Activated naive CD4-positive, alpha-beta T cell treated with anti-CD3 and anti-CD28 coated beads for 36 hours (primary cell): ENCODE measurements at regions not wholly inside any gene's neighbourhood (a gene's known extent, or its start where the extent isn't known, plus 50 kb on each side); places are given as distances from the start of the nearest gene placed in this dataset.

Experiments
- CTCF ChIA-PET: fragments of 350-600 bp; sonication (Branson Sonifier 250); formaldehyde crosslinking; loops from one replicate; lab custom pipeline; 2021; ENCODE audit warnings: antibody characterized with exemption; lab: Charles Lee
- DNase-seq: peaks from one replicate; pipeline ENCODE4 v3.0.0-alpha.2; 2020
- H3K27ac Mint-ChIP-seq: one replicate; pipeline ENCODE4 v1.8.0; 2021; ENCODE audit warnings: mild to moderate bottlenecking, mixed read lengths
- H3K27me3 Mint-ChIP-seq: one replicate; pipeline ENCODE4 v1.8.0; 2021; ENCODE audit warnings: low read depth, mixed read lengths
- H3K36me3 Mint-ChIP-seq: one replicate; pipeline ENCODE4 v1.8.0; 2021; ENCODE audit warnings: low read depth, mixed read lengths
- H3K4me1 Mint-ChIP-seq: one replicate; pipeline ENCODE4 v1.8.0; 2021; ENCODE audit warnings: low read depth, mixed read lengths
- H3K4me3 Mint-ChIP-seq: one replicate; pipeline ENCODE4 v1.8.0; 2021; ENCODE audit warnings: mild to moderate bottlenecking, moderate library complexity, mixed read lengths
- H3K9me3 Mint-ChIP-seq: one replicate; pipeline ENCODE4 v1.8.0; 2021; ENCODE audit warnings: mixed read lengths
- intact Hi-C: fragments of 100-400 bp; cut with micrococcal nuclease; formaldehyde crosslinking; loops from one replicate; pipeline ENCODE4 v1.15.1; 2023

- no peak overlapping the region for H3K27ac Mint-ChIP-seq
- no peak for DNase-seq
- H3K36me3 Mint-ChIP-seq = no peaks in the 10 kb centered on the region
- no peaks in the 10 kb centered on the region for H3K4me1 Mint-ChIP-seq
- no peaks in the 10 kb centered on the region for H3K27me3 Mint-ChIP-seq
- H3K9me3 Mint-ChIP-seq = no peaks in the 10 kb centered on the region
- CTCF ChIA-PET = interaction anchor here (0.7 kb wide), 1 partner anchor 19 kb away, joined by 3 read pairs; no protein-coding TSS in a partner anchor
- intact Hi-C loops = no loop called here
- H3K4me3 Mint-ChIP-seq = no peak overlapping the region
Measured at GRCh38 chr15:93452537-93453211, 363.7 kb upstream of the RGMA start.

- Mint-ChIP-seq H3K4me3 (no peak overlapping the region), H3K9me3 (no peaks in the 10 kb centered on the region), H3K27ac (no peak overlapping the region), H3K4me1 (no peaks in the 10 kb centered on the region), H3K36me3 (no peaks in the 10 kb centered on the region), H3K27me3 (no peaks in the 10 kb centered on the region)
- intact Hi-C loops = no loop called here
- DNase-seq = no peak
- CTCF ChIA-PET = no interaction called here
Measured at GRCh38 chr15:93451822-93452221, 362.8 kb upstream of the RGMA start.

DNA sequence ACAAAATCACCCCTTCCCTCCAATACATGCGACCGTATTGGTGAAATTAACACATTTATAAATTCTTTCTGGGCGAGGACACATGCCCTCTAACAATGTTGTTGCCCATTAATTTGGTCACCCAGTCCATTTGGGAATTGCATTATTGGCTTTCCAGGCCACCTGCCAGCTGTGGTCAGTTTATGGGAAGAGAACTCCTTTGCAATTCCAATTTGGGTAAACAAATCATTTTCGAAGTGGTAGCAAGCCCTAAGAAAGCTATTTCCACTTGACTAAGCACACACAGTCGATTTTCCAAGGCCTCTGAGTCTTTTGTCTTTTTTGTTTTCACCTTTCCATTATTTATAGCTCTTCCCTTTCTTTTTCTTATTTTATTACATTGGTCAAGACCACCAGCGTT lies 362.3 kb upstream of the RGMA start:
- CTCF ChIA-PET = no interaction called here
- H3K4me3 Mint-ChIP-seq = no peak overlapping the region
- intact Hi-C loops = no loop called here
- no peaks in the 10 kb centered on the region for H3K4me1 Mint-ChIP-seq
- no peak overlapping the region for H3K27ac Mint-ChIP-seq
- no peak for DNase-seq
- H3K9me3 Mint-ChIP-seq = no peaks in the 10 kb centered on the region
- H3K36me3 Mint-ChIP-seq = no peaks in the 10 kb centered on the region
- H3K27me3 Mint-ChIP-seq = no peaks in the 10 kb centered on the region

GRCh38 chr15:93449798-93450197 lies 360.8 kb upstream of the RGMA start:
- H3K4me3 Mint-ChIP-seq = no peak overlapping the region
- intact Hi-C loops = no loop called here
- CTCF ChIA-PET = interaction anchor here (0.6 kb wide), 1 partner anchor 374 kb away, joined by 3 read pairs; no protein-coding TSS in a partner anchor
- DNase-seq = no peak
- no peaks in the 10 kb centered on the region for H3K4me1 Mint-ChIP-seq
- no peak overlapping the region for H3K27ac Mint-ChIP-seq
- H3K36me3 Mint-ChIP-seq = no peaks in the 10 kb centered on the region
- H3K9me3 Mint-ChIP-seq = no peaks in the 10 kb centered on the region
- H3K27me3 Mint-ChIP-seq = no peaks in the 10 kb centered on the region

GRCh38 chr15:93438310-93438709 lies 349.3 kb upstream of the RGMA start:
- no peak overlapping the region for H3K27ac Mint-ChIP-seq
- H3K27me3 Mint-ChIP-seq = peaks cover 21% of the 10 kb centered on the region
- CTCF ChIA-PET = no interaction called here
- no peaks in the 10 kb centered on the region for H3K36me3 Mint-ChIP-seq
- H3K9me3 Mint-ChIP-seq = no peaks in the 10 kb centered on the region
- H3K4me3 Mint-ChIP-seq = no peak overlapping the region
- intact Hi-C loops = no loop called here
- no peaks in the 10 kb centered on the region for H3K4me1 Mint-ChIP-seq
- no peak for DNase-seq

- Mint-ChIP-seq H3K4me3 (no peak overlapping the region), H3K36me3 (no peaks in the 10 kb centered on the region), H3K4me1 (no peaks in the 10 kb centered on the region), H3K27ac (no peak overlapping the region), H3K9me3 (no peaks in the 10 kb centered on the region), H3K27me3 (peaks cover 12% of the 10 kb centered on the region)
- CTCF ChIA-PET = no interaction called here
- intact Hi-C loops = no loop called here
- DNase-seq = no peak
Measured at GRCh38 chr15:93432474-93432873, 343.5 kb upstream of the RGMA start.

DNA sequence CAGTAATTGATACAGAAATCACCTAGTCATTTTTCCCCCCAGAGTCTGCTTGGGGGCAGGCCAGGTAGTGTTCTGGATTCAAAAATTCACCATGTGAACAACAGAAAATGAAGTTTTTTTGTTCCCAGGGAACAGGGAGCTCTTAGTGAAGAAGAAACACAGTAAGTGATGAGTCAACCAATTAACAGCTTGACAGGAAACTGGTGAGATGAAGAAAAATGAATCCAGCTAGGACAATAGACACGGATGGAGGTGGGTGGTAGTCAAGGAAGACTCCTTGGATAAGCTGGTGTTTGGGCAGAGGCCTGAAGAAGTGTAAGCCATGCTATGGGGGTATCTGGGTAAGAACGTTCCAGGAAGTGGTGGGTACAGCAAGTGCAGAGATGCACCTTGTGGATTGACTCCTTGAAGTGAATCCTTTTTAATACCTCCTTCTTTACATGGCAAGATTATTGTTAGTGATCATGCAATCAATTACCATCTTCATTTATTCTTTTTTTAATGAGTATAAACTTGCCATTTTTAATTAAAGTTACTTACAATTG lies 339.9 kb upstream of the RGMA start:
- H3K4me3 Mint-ChIP-seq = no peak overlapping the region
- no peak overlapping the region for H3K27ac Mint-ChIP-seq
- CTCF ChIA-PET = interaction anchor here (0.7 kb wide), 1 partner anchor 11 kb away, joined by 4 read pairs; no protein-coding TSS in a partner anchor
- intact Hi-C loops = no loop called here
- DNase-seq = no peak
- H3K4me1 Mint-ChIP-seq = no peaks in the 10 kb centered on the region
- no peaks in the 10 kb centered on the region for H3K9me3 Mint-ChIP-seq
- no peaks in the 10 kb centered on the region for H3K27me3 Mint-ChIP-seq
- no peaks in the 10 kb centered on the region for H3K36me3 Mint-ChIP-seq

DNA sequence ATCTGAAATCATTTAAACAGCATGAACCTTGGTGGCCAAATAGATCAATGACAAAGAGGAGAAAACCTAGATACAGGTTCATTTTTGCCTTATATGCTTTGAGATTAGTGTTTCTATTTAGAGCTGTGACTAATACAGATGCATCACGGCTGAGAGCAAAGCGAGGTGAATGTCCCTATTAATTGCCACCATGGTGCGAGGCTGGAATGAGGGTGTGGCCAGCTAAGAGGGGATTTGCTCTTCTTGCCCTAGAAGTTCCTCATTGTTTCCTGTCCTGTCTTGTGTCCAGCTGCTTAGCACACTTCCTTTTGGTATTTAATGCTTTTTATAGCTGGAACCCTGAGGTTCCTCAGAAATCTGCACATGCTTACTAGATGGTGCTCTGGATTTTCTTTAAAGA lies 339.1 kb upstream of the RGMA start:
- no peaks in the 10 kb centered on the region for H3K9me3 Mint-ChIP-seq
- H3K4me3 Mint-ChIP-seq = no peak overlapping the region
- H3K27me3 Mint-ChIP-seq = no peaks in the 10 kb centered on the region
- no peaks in the 10 kb centered on the region for H3K4me1 Mint-ChIP-seq
- no peak overlapping the region for H3K27ac Mint-ChIP-seq
- DNase-seq = no peak
- intact Hi-C loops = no loop called here
- CTCF ChIA-PET = interaction anchor here (0.7 kb wide), 1 partner anchor 79 kb away, joined by 3 read pairs; no protein-coding TSS in a partner anchor
- H3K36me3 Mint-ChIP-seq = no peaks in the 10 kb centered on the region

DNA sequence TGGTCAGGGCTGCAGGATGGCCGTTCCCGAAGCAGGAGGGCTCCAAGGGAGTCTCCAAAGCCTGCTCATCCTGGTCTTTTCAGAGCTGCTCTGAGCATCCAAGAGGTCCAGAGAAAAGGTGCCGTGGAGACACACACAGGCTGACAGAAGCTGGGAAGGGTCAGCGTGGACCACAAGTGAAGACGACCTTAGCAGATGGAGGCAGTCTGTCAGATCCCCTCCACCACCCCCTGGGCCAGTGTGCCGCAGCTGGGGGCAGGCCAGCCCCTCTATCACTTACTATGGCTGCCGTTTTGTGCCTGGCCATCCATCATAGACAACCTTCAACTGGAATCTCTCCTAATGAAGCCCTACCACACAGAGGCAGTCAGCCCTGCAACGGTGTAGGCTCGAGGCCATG lies 335.1 kb upstream of the RGMA start:
- H3K27ac Mint-ChIP-seq = no peak overlapping the region
- CTCF ChIA-PET = no interaction called here
- no peaks in the 10 kb centered on the region for H3K9me3 Mint-ChIP-seq
- intact Hi-C loops = no loop called here
- no peaks in the 10 kb centered on the region for H3K27me3 Mint-ChIP-seq
- no peak for DNase-seq
- no peak overlapping the region for H3K4me3 Mint-ChIP-seq
- H3K36me3 Mint-ChIP-seq = no peaks in the 10 kb centered on the region
- H3K4me1 Mint-ChIP-seq = no peaks in the 10 kb centered on the region

- H3K27me3 Mint-ChIP-seq = no peaks in the 10 kb centered on the region
- no peaks in the 10 kb centered on the region for H3K9me3 Mint-ChIP-seq
- no peak overlapping the region for H3K4me3 Mint-ChIP-seq
- H3K27ac Mint-ChIP-seq = no peak overlapping the region
- CTCF ChIA-PET = interaction anchor here (0.6 kb wide), 1 partner anchor 51 kb away, joined by 4 read pairs; no protein-coding TSS in a partner anchor
- intact Hi-C loops = no loop called here
- DNase-seq = no peak
- no peaks in the 10 kb centered on the region for H3K36me3 Mint-ChIP-seq
- H3K4me1 Mint-ChIP-seq = no peaks in the 10 kb centered on the region
Measured at GRCh38 chr15:93422476-93422875, 333.5 kb upstream of the RGMA start.

- Mint-ChIP-seq H3K4me3 (no peak overlapping the region), H3K27ac (no peak overlapping the region), H3K4me1 (no peaks in the 10 kb centered on the region), H3K9me3 (no peaks in the 10 kb centered on the region), H3K27me3 (peaks cover 3% of the 10 kb centered on the region), H3K36me3 (no peaks in the 10 kb centered on the region)
- DNase-seq = no peak
- intact Hi-C loops = no loop called here
- CTCF ChIA-PET = no interaction called here
Measured at GRCh38 chr15:93420477-93420876, 331.5 kb upstream of the RGMA start.

GRCh38 chr15:93420050-93420452 lies 331.0 kb upstream of the RGMA start:
- intact Hi-C loops = no loop called here
- H3K36me3 Mint-ChIP-seq = no peaks in the 10 kb centered on the region
- DNase-seq = no peak
- H3K27me3 Mint-ChIP-seq = peaks cover 3% of the 10 kb centered on the region
- H3K4me1 Mint-ChIP-seq = no peaks in the 10 kb centered on the region
- H3K9me3 Mint-ChIP-seq = no peaks in the 10 kb centered on the region
- CTCF ChIA-PET = no interaction called here
- H3K4me3 Mint-ChIP-seq = no peak overlapping the region
- H3K27ac Mint-ChIP-seq = no peak overlapping the region

- intact Hi-C loops = no loop called here
- Mint-ChIP-seq H3K27ac (no peak overlapping the region), H3K27me3 (peaks cover 3% of the 10 kb centered on the region), H3K4me3 (no peak overlapping the region), H3K36me3 (no peaks in the 10 kb centered on the region), H3K9me3 (no peaks in the 10 kb centered on the region), H3K4me1 (no peaks in the 10 kb centered on the region)
- CTCF ChIA-PET = interaction anchor here (1.2 kb wide), 1 partner anchor 10 kb away, joined by 4 read pairs; no protein-coding TSS in a partner anchor
- no peak for DNase-seq
Measured at GRCh38 chr15:93418566-93418965, 329.6 kb upstream of the RGMA start.
